ENCODE measurements at regions not wholly inside any gene's neighbourhood (a gene's known extent, or its start where the extent isn't known, plus 50 kb on each side); places are given as distances from the start of the nearest gene placed in this dataset.

DNA sequence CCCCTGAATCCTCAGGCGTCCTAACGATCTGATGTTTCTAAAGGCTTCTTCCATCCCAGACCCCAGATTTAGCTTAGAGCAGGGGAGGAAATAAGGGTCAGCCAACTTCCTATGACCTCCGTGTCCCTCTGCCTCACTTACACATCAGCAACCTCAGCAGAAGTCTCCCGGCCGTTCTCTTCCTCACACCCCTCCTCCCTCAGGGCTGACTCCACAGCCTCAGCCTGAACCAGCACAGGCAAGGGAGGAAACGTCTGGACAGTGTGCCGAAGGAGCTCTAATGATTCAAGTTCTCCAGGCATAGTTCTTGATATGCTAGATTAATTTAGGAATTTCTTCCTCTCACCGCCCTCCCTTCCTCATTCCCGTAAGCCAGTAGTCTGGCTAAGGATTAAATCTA lies 121.4 kb downstream of the NUFIP1 start:
- TF ChIP-seq, protein P1, sequence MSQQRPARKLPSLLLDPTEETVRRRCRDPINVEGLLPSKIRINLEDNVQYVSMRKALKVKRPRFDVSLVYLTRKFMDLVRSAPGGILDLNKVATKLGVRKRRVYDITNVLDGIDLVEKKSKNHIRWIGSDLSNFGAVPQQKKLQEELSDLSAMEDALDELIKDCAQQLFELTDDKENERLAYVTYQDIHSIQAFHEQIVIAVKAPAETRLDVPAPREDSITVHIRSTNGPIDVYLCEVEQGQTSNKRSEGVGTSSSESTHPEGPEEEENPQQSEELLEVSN (IDR thresholded peaks at IDR 0.05; ENCODE audit: borderline replicate concordance, low read depth): no peak
- TF ChIP-seq POLR2A (IDR thresholded peaks at IDR 0.05; ENCODE audit: low read length) (no peak), ZFP36 (IDR thresholded peaks at IDR 0.05; ENCODE audit: borderline replicate concordance, partially characterized antibody) (no peak), KDM1A (IDR thresholded peaks at IDR 0.05; ENCODE audit: low read depth) (no peak)
- TF ChIP-seq, protein P2, sequence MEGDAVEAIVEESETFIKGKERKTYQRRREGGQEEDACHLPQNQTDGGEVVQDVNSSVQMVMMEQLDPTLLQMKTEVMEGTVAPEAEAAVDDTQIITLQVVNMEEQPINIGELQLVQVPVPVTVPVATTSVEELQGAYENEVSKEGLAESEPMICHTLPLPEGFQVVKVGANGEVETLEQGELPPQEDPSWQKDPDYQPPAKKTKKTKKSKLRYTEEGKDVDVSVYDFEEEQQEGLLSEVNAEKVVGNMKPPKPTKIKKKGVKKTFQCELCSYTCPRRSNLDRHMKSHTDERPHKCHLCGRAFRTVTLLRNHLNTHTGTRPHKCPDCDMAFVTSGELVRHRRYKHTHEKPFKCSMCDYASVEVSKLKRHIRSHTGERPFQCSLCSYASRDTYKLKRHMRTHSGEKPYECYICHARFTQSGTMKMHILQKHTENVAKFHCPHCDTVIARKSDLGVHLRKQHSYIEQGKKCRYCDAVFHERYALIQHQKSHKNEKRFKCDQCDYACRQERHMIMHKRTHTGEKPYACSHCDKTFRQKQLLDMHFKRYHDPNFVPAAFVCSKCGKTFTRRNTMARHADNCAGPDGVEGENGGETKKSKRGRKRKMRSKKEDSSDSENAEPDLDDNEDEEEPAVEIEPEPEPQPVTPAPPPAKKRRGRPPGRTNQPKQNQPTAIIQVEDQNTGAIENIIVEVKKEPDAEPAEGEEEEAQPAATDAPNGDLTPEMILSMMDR (IDR thresholded peaks at IDR 0.05): no peak
- TF ChIP-seq, protein P3, sequence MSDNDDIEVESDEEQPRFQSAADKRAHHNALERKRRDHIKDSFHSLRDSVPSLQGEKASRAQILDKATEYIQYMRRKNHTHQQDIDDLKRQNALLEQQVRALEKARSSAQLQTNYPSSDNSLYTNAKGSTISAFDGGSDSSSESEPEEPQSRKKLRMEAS (IDR thresholded peaks at IDR 0.05): no peak
